Stimulated activated CD8-positive, alpha-beta memory T cell treated with anti-CD3 and anti-CD28 coated beads, Interleukin-15, amount 100 ng/mL, for 48 hours (primary cell): ENCODE measurements at regions not wholly inside any gene's neighbourhood (a gene's known extent, or its start where the extent isn't known, plus 50 kb on each side); places are given as distances from the start of the nearest gene placed in this dataset.
"Not testable (repeated sequence)": the region's sequence is repeated elsewhere in the genome, so short reads cannot be mapped to it uniquely, and the experiment has no call there.

ENCODE experiments used
- DNase-seq, 2 donors: peaks; one replicate each; pipeline ENCODE4 v3.0.0-alpha.2; 2020; ENCODE audit warnings: low read depth in 2 of 2

GRCh38 chr9:91512235-91512634 is 88.6 kb upstream of the NFIL3 start:
- DNase-seq, result not testable (repeated sequence)

GRCh38 chr9:91503673-91504081 is 80.0 kb upstream of the NFIL3 start:
- no peak for DNase-seq

- no peak for DNase-seq
Observed at GRCh38 chr9:91502913-91503672, 79.5 kb upstream of the NFIL3 start.

- no peak for DNase-seq
Observed at GRCh38 chr9:91502475-91502874, 78.8 kb upstream of the NFIL3 start.

- no peak for DNase-seq
Observed at GRCh38 chr9:91500509-91501014, 76.9 kb upstream of the NFIL3 start.

GRCh38 chr9:91496351-91496750 is 72.7 kb upstream of the NFIL3 start:
- DNase-seq, result no peak

- DNase-seq, result no peak
Observed at GRCh38 chr9:91495450-91495849, 71.8 kb upstream of the NFIL3 start.

GRCh38 chr9:91494751-91495150 is 71.1 kb upstream of the NFIL3 start:
- DNase-seq, result no peak

- DNase-seq, result no peak
Observed at GRCh38 chr9:91492237-91492636, 68.6 kb upstream of the NFIL3 start.

- DNase-seq, result no peak
Observed at GRCh38 chr9:91491624-91492023, 68.0 kb upstream of the NFIL3 start.

GRCh38 chr9:91489361-91489899 is 65.8 kb upstream of the NFIL3 start:
- peak in 1 of 2 donors; percentile 15 for DNase-seq

GRCh38 chr9:91488341-91488740 is 64.7 kb upstream of the NFIL3 start:
- DNase-seq, result no peak

- no peak for DNase-seq
Observed at GRCh38 chr9:91486699-91487497, 63.3 kb upstream of the NFIL3 start.

- DNase-seq, result no peak
Observed at GRCh38 chr9:91485006-91485405, 61.4 kb upstream of the NFIL3 start.

- DNase-seq, result no peak
Observed at GRCh38 chr9:91483835-91484234, 60.2 kb upstream of the NFIL3 start.

- no peak for DNase-seq
Observed at GRCh38 chr9:91483189-91483691, 59.6 kb upstream of the NFIL3 start.

GRCh38 chr9:91481972-91482371 is 58.3 kb upstream of the NFIL3 start:
- DNase-seq, result no peak

- DNase-seq, result no peak
Observed at GRCh38 chr9:91477106-91477505, 53.5 kb upstream of the NFIL3 start.

GRCh38 chr9:91474656-91475055 is 51.0 kb upstream of the NFIL3 start:
- no peak for DNase-seq
